ENCODE measurements at regions not wholly inside any gene's neighbourhood (a gene's known extent, or its start where the extent isn't known, plus 50 kb on each side); places are given as distances from the start of the nearest gene placed in this dataset.

DNA sequence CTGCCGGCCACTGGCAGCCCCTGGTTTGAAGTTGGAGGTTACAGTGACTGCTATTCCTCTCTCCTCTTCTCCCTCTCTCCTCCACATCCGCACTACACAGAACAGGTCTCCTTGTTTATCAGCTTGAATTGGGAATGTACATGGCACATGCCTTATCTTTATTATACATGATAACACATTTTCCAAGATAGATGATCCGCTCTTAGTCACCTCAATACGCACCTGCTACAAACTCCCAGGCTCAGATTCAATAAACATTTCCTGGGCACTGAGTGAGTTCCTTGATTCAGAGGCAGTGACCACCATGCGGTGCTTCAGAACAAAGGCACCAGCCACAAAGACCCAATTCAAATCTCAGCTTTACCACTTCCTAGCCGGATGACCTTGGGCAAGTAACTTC lies 227.7 kb downstream of the TSHZ3 start:
- Histone ChIP-seq H3K36me3 (replicated peaks in 1 of 2; ENCODE audit: insufficient read depth in 1 of 2, low read depth in 2 of 2) (no peaks in the 10 kb centered on the region), H3K27ac (no peak overlapping the region), H3K4me3 (no peak overlapping the region), H3K9me3 (no peaks in the 10 kb centered on the region), H3K4me1 (no peaks in the 10 kb centered on the region), H3K27me3 (no peaks in the 10 kb centered on the region)
- ATAC-seq: no peak
- WGBS, 2 donors: 32 to 50% methylated on average over 6 of the region's 6 CpGs
- intact Hi-C loops (cut with DNase I): no loop called here
- DNase-seq: no peak
- no peak for TF ChIP-seq POLR2A (IDR thresholded peaks at IDR 0.05)
- TF ChIP-seq, protein P1, sequence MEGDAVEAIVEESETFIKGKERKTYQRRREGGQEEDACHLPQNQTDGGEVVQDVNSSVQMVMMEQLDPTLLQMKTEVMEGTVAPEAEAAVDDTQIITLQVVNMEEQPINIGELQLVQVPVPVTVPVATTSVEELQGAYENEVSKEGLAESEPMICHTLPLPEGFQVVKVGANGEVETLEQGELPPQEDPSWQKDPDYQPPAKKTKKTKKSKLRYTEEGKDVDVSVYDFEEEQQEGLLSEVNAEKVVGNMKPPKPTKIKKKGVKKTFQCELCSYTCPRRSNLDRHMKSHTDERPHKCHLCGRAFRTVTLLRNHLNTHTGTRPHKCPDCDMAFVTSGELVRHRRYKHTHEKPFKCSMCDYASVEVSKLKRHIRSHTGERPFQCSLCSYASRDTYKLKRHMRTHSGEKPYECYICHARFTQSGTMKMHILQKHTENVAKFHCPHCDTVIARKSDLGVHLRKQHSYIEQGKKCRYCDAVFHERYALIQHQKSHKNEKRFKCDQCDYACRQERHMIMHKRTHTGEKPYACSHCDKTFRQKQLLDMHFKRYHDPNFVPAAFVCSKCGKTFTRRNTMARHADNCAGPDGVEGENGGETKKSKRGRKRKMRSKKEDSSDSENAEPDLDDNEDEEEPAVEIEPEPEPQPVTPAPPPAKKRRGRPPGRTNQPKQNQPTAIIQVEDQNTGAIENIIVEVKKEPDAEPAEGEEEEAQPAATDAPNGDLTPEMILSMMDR (IDR thresholded peaks at IDR 0.05): no peak

DNA sequence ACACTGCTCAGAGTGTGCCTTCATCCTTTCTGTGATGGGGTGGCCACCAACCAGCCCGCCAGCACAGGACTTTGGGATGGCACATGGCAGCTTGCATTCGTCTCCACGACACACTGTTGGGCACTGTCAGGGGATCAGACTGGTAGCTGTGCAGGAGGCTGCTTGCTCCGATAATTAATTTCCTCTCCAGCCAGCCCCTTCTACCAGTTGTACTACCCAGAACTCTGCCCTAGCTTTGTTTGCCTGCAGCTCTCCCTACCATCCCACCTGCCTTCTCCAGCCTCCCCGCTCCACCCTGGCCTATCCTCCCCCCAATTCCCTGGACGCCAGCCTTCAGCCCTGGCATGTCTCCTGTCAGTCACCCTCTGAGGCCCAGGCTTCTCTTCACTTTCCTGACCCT lies 228.3 kb downstream of the TSHZ3 start:
- H3K36me3 ChIP-seq (replicated peaks in 1 of 2; ENCODE audit: insufficient read depth in 1 of 2, low read depth in 2 of 2): no peaks in the 10 kb centered on the region
- no peaks in the 10 kb centered on the region for H3K4me1 ChIP-seq
- H3K27ac ChIP-seq: no peak overlapping the region
- no peaks in the 10 kb centered on the region for H3K27me3 ChIP-seq
- TF ChIP-seq, protein P1 (IDR thresholded peaks at IDR 0.05): no peak
- no peak for TF ChIP-seq POLR2A (IDR thresholded peaks at IDR 0.05)
- intact Hi-C loops (cut with DNase I): no loop called here
- H3K9me3 ChIP-seq: no peaks in the 10 kb centered on the region
- H3K4me3 ChIP-seq: no peak overlapping the region
- WGBS, 2 donors: 64 to 69% methylated on average over 6 of the region's 6 CpGs
- DNase-seq (no peak), ATAC-seq (no peak)

DNA sequence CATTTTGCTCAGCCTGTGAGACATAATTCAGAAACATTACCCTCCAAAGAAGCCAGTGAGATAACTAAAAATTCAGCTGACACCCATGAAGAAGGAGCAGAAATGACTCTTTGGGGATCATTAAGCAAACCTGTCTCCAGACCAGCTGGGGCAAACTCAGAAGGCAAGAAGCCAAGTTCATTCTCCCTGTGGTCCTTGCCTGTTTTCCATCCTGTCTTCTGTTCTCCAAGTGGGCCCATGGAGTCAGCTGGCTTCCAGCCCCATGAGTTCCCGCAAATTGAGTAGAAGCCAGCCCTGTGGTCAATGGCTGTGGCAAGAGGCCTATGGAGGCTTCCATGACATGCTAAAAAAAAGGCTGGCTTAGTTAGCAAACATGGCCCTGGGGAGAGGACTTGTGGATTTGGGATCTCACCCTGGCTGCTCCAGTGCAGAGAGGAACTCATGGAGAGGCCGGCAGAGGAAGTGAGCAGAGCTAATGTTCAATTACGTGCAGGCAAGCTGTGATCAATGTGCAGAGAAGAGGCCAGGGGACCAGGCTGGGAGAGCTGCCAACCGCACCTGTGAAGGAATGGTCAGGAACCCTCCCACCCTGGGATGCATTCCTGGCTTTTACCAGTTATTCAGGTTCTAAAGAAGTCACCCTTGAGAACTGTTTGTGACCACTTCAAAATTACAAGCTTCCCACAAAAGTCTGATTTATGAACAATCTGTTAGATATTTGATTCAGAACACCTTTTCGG lies 229.1 kb downstream of the TSHZ3 start:
- 61 to 62% methylated on average over 5 of the region's 5 CpGs for WGBS, 2 donors
- intact Hi-C loops (cut with DNase I): no loop called here
- no peak for DNase-seq
- Histone ChIP-seq H3K36me3 (replicated peaks in 1 of 2; ENCODE audit: insufficient read depth in 1 of 2, low read depth in 2 of 2) (no peaks in the 10 kb centered on the region), H3K27ac (no peak overlapping the region), H3K4me1 (no peaks in the 10 kb centered on the region), H3K27me3 (no peaks in the 10 kb centered on the region), H3K4me3 (no peak overlapping the region), H3K9me3 (no peaks in the 10 kb centered on the region)
- TF ChIP-seq, protein P1 (IDR thresholded peaks at IDR 0.05): no peak
- TF ChIP-seq POLR2A (IDR thresholded peaks at IDR 0.05): no peak
- ATAC-seq: no peak

DNA sequence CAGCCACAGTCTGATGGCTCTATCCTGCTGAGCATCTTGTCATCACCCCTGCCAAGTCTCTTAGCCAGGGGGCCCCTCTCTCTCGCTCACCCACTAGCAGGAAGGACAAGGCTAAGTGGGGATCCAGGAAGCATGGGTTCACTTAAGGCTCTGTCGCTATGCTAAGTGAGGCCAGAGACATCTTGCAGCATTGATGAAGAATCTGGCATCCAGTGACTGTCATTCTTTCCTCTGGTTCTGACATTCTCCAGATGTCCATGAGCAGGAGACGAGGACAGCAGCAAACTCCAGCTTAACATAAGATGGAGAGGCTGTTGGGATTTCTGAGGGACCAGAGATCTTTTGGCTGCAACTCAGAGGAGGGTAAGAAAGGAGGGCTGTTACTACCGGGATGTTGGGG lies 230.2 kb downstream of the TSHZ3 start:
- no peak for ATAC-seq

More for the DNA sequence above, 230.2 kb downstream of the TSHZ3 start:
- no peaks in the 10 kb centered on the region for H3K27me3 ChIP-seq
- H3K9me3 ChIP-seq: no peaks in the 10 kb centered on the region
- H3K4me1 ChIP-seq: no peaks in the 10 kb centered on the region
- WGBS, 2 donors: 62 to 80% methylated on average over 4 of the region's 4 CpGs
- no peak overlapping the region for H3K4me3 ChIP-seq
- DNase-seq: no peak
- no peak overlapping the region for H3K27ac ChIP-seq
- intact Hi-C loops (cut with DNase I): no loop called here
- no peak for TF ChIP-seq POLR2A (IDR thresholded peaks at IDR 0.05)
- TF ChIP-seq, protein P1 (IDR thresholded peaks at IDR 0.05): no peak
- no peaks in the 10 kb centered on the region for H3K36me3 ChIP-seq (replicated peaks in 1 of 2; ENCODE audit: insufficient read depth in 1 of 2, low read depth in 2 of 2)

All from body of pancreas (tissue), 4 donors.